Ovary (tissue), 7 donors: ENCODE measurements at regions not wholly inside any gene's neighbourhood (a gene's known extent, or its start where the extent isn't known, plus 50 kb on each side); places are given as distances from the start of the nearest gene placed in this dataset.
"Not testable (repeated sequence)": the region's sequence is repeated elsewhere in the genome, so short reads cannot be mapped to it uniquely, and the experiment has no call there.

ENCODE experiments used
- DNase-seq, 5 donors: peaks; one replicate each; pipeline ENCODE4 v3.0.0-alpha.2; 2019 to 2020
- H3K27ac ChIP-seq, 2 donors: fragments of 200-600 bp; one replicate each; pipeline versions ENCODE4 v1.5.1 to v1.8.0; 2019 to 2022
- H3K27me3 ChIP-seq: fragments of 200-600 bp; one replicate; pipeline ENCODE4 v1.8.0; 2022
- H3K36me3 ChIP-seq: fragments of 200-600 bp; sonication (generic); one replicate; pipeline ENCODE4 v1.5.1; 2019
- H3K4me1 ChIP-seq: one replicate; pipeline ENCODE4 v1.8.1; 2013; ENCODE audit warnings: mild to moderate bottlenecking, moderate library complexity; ENCODE audit not compliant: insufficient read depth
- H3K4me3 ChIP-seq: fragments of 200-600 bp; sonication (generic); one replicate; pipeline ENCODE4 v1.5.1; 2017
- H3K9me3 ChIP-seq, 2 donors: fragments of 200-600 bp in 1 of 2; sonication (generic) in 1 of 2; one replicate each; pipeline versions ENCODE4 v1.5.1 to v1.8.1; 2013 to 2019; ENCODE audit warnings: mild to moderate bottlenecking in 1 of 2, moderate library complexity in 1 of 2
- EP300 ChIP-seq: sonication (generic); formaldehyde crosslinking; IDR thresholded peaks from one replicate; pipeline ENCODE4 v1.6.1; 2017; ENCODE audit warnings: antibody characterized with exemption
- POLR2A ChIP-seq: fragments of 450-650 bp; IDR thresholded peaks from one replicate; pipeline ENCODE4 v1.6.1; 2017; ENCODE audit warnings: antibody characterized with exemption, mild to moderate bottlenecking, moderate library complexity
- WGBS, 3 donors: extraction: QIAGEN DNeasy Blood & Tissue Kit in 1 of 3; methylation state at CpG; one replicate each; pipeline versions ENCODE4 v1.1.5 to v1.1.7; 2013 to 2017; 5-methylcytosine and 5-hydroxymethylcytosine counted together
- intact Hi-C, 4 donors: fragments of 100-400 bp; cut with DNase I; formaldehyde crosslinking; loops; one replicate each; pipeline versions ENCODE4 v1.11.0 to v1.15.1; 2022 to 2023
- TF ChIP-seq, protein P1 (sequence below), 3 donors: fragments of 450-650 bp in 2 of 3; fragments of 200-600 bp in 1 of 3; IDR thresholded peaks; one replicate each; pipeline versions ENCODE4 v1.5.1 to v1.8.0; 2016 to 2022; ENCODE audit warnings: antibody characterized with exemption in 3 of 3, mild to moderate bottlenecking in 1 of 3
- donor health status: DM: no; HTN: no; CAD: no; lungs with moderate emphysema.
- donor health status: DM: no; HTN: no; CAD: no.
- donor health status: Bipolar disorder and iron deficiency.
- donor health status: DM: no; HTN: no; CAD: no.
- donor health status: DM: yes; HTN: yes; CAD: no.

DNA sequence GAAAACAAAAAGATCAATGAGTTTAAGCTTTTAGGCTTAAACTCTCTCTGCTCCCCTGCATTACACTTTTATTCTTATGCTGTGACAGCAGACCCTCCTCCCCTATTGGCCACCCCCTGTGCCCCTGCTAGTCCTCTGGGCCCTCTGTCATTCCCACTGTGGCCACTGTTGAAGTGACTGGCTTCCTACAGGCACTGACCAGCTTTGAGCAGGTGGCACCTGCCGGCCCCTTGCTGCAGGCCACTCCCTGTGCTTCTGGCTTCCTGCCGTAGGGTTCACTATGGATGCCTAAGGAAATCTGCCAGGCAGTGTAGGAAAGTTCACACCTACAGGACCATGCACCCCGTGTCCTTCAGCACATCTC lies 156.5 kb upstream of the L3MBTL4 start:
- Histone ChIP-seq H3K36me3 (no peaks in the 10 kb centered on the region), H3K9me3 (no peaks in the 10 kb centered on the region), H3K27me3 (no peaks in the 10 kb centered on the region), H3K27ac (no peak overlapping the region), H3K4me3 (no peak overlapping the region), H3K4me1 (no peaks in the 10 kb centered on the region)
- DNase-seq: no peak
- WGBS, 3 donors: 93 to 96% (median 96%) methylated on average over 3 of the region's 3 CpGs
- TF ChIP-seq EP300 (no peak), POLR2A (no peak)
- TF ChIP-seq, protein P1, sequence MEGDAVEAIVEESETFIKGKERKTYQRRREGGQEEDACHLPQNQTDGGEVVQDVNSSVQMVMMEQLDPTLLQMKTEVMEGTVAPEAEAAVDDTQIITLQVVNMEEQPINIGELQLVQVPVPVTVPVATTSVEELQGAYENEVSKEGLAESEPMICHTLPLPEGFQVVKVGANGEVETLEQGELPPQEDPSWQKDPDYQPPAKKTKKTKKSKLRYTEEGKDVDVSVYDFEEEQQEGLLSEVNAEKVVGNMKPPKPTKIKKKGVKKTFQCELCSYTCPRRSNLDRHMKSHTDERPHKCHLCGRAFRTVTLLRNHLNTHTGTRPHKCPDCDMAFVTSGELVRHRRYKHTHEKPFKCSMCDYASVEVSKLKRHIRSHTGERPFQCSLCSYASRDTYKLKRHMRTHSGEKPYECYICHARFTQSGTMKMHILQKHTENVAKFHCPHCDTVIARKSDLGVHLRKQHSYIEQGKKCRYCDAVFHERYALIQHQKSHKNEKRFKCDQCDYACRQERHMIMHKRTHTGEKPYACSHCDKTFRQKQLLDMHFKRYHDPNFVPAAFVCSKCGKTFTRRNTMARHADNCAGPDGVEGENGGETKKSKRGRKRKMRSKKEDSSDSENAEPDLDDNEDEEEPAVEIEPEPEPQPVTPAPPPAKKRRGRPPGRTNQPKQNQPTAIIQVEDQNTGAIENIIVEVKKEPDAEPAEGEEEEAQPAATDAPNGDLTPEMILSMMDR (IDR thresholded peaks at IDR 0.05): no peak
- intact Hi-C loops: no loop called here

DNA sequence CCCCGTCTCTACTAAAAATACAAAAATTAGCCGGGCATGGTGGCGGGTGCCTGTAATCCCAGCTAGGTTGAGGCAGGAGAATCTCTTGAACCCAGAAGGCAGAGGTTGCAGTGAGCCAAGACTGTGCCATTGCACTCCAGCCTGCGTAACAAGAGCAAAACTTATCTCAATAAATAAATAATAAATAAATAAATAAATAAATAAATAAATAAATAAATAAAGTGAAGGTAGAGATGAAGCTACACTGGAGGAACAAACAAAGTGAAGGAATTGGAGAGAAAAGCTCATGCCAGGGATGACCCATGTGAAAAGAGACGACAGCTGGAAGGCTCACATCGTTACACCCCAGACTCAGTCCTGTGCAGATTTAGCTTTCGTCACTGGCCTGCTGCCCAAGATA lies 157.3 kb upstream of the ARHGAP28 start:
- WGBS, 3 donors: 95 to 96% (median 96%) methylated on average over 7 of the region's 7 CpGs

DNA sequence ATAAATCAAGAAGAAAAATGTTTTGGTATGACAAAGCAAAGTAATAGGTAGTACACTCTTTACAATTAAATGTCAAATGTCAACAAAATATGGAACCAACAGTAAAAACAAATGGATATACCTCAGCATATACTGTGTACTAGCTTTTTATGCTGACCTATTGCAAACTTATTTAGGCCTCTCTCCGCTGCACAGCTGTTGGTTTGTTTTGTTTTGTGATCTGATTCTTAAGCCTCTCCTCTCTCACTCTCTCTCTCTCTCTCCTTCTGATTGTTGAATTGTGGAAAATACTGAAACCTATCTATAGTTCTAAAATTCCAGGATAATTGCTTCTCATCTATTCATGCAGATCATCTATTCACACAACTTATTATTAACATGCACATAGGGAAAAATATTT lies 154.9 kb upstream of the ARHGAP28 start:
- Histone ChIP-seq H3K27ac (no peak overlapping the region), H3K4me1 (no peaks in the 10 kb centered on the region), H3K4me3 (no peak overlapping the region), H3K27me3 (no peaks in the 10 kb centered on the region), H3K36me3 (no peaks in the 10 kb centered on the region), H3K9me3 (no peaks in the 10 kb centered on the region)
- intact Hi-C loops: no loop called here
- no peak for DNase-seq
- TF ChIP-seq POLR2A (no peak), EP300 (no peak)
- TF ChIP-seq, protein P1 (IDR thresholded peaks at IDR 0.05): no peak
- WGBS, 3 donors: 32 to 74% (median 66%) methylated on average over 1 of the region's 1 CpG

More for the DNA sequence above, 157.3 kb upstream of the ARHGAP28 start:
- H3K27me3 ChIP-seq, H3K27ac ChIP-seq, DNase-seq, H3K36me3 ChIP-seq, H3K4me3 ChIP-seq, H3K9me3 ChIP-seq, intact Hi-C loops, H3K4me1 ChIP-seq: not testable (repeated sequence)

DNA sequence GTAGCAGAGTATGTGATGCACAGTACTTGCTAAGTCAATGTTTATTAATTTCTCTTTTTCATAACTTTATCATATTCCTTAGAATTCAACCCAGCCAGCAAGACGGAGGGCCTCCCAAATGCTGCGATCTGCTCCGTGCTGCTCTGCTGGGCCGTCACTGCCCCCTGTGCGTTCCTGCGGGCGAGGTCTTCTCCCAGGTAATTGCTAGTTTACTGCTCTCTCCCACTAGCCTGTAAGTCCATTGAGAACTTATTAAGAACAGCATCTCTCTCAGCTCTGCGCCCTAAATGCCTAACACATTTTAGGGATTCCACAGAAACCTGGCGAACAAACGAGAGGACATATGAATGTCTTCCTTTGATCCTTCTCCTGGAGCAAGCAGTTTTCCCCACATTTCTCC lies 153.6 kb upstream of the ARHGAP28 start:
- no peaks in the 10 kb centered on the region for H3K36me3 ChIP-seq
- intact Hi-C loops: no loop called here
- no peaks in the 10 kb centered on the region for H3K27me3 ChIP-seq
- no peaks in the 10 kb centered on the region for H3K4me1 ChIP-seq
- no peaks in the 10 kb centered on the region for H3K9me3 ChIP-seq
- H3K27ac ChIP-seq: no peak overlapping the region
- H3K4me3 ChIP-seq: no peak overlapping the region
- TF ChIP-seq POLR2A: no peak
- TF ChIP-seq, protein P1 (IDR thresholded peaks at IDR 0.05): no peak
- TF ChIP-seq EP300: no peak
- no peak for DNase-seq
- 94 to 96% (median 94%) methylated on average over 10 of the region's 10 CpGs for WGBS, 3 donors

DNA sequence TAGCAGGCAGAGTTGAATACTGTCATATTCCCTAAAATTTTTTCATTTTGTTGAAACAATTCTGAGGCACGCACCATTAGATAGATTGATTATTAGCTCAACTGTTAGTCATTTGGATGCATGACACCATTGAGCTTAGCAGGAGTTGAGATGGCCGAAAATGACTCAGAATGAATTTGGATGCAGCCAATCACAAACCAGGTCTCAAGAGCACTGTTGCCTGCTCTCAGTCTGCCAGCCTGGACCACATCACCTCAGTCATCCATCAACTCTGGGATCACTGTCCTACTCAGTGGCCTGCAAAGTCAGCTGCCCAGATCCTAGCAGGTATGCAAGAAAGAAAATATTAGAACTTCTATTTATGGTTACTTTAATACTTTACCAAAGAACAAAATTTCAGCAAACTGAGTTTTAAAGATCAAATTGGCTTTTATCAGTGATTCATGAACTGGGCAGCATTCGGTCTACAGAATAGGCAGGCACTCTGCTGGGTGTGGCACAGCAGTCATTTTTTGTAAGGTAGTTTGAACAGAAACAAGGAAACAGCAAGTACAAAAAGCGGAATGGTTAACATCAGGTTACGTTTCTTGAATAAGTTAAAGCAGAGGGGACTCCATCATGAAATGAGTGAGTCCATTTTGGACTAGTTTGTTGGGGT lies 152.7 kb upstream of the ARHGAP28 start:
- Histone ChIP-seq H3K27me3 (no peaks in the 10 kb centered on the region), H3K36me3 (no peaks in the 10 kb centered on the region), H3K4me1 (no peaks in the 10 kb centered on the region), H3K4me3 (no peak overlapping the region), H3K27ac (no peak overlapping the region), H3K9me3 (no peaks in the 10 kb centered on the region)
- intact Hi-C loops: no loop called here
- TF ChIP-seq EP300 (no peak), POLR2A (no peak)
- TF ChIP-seq, protein P1 (IDR thresholded peaks at IDR 0.05): no peak
- no peak for DNase-seq
- 92 to 96% (median 93%) methylated on average over 5 of the region's 5 CpGs for WGBS, 3 donors
